Ovary (tissue), 7 donors: ENCODE measurements at regions not wholly inside any gene's neighbourhood (a gene's known extent, or its start where the extent isn't known, plus 50 kb on each side); places are given as distances from the start of the nearest gene placed in this dataset.
"Not testable (repeated sequence)": the region's sequence is repeated elsewhere in the genome, so short reads cannot be mapped to it uniquely, and the experiment has no call there.

Source experiments
- DNase-seq, 5 donors: peaks; one replicate each; pipeline ENCODE4 v3.0.0-alpha.2; 2019 to 2020
- H3K27ac ChIP-seq, 2 donors: fragments of 200-600 bp; one replicate each; pipeline versions ENCODE4 v1.5.1 to v1.8.0; 2019 to 2022
- H3K27me3 ChIP-seq: fragments of 200-600 bp; one replicate; pipeline ENCODE4 v1.8.0; 2022
- H3K36me3 ChIP-seq: fragments of 200-600 bp; sonication (generic); one replicate; pipeline ENCODE4 v1.5.1; 2019
- H3K4me1 ChIP-seq: one replicate; pipeline ENCODE4 v1.8.1; 2013; ENCODE audit warnings: mild to moderate bottlenecking, moderate library complexity; ENCODE audit not compliant: insufficient read depth
- H3K4me3 ChIP-seq: fragments of 200-600 bp; sonication (generic); one replicate; pipeline ENCODE4 v1.5.1; 2017
- H3K9me3 ChIP-seq, 2 donors: fragments of 200-600 bp in 1 of 2; sonication (generic) in 1 of 2; one replicate each; pipeline versions ENCODE4 v1.5.1 to v1.8.1; 2013 to 2019; ENCODE audit warnings: mild to moderate bottlenecking in 1 of 2, moderate library complexity in 1 of 2
- EP300 ChIP-seq: sonication (generic); formaldehyde crosslinking; IDR thresholded peaks from one replicate; pipeline ENCODE4 v1.6.1; 2017; ENCODE audit warnings: antibody characterized with exemption
- POLR2A ChIP-seq: fragments of 450-650 bp; IDR thresholded peaks from one replicate; pipeline ENCODE4 v1.6.1; 2017; ENCODE audit warnings: antibody characterized with exemption, mild to moderate bottlenecking, moderate library complexity
- WGBS, 3 donors: extraction: QIAGEN DNeasy Blood & Tissue Kit in 1 of 3; methylation state at CpG; one replicate each; pipeline versions ENCODE4 v1.1.5 to v1.1.7; 2013 to 2017; 5-methylcytosine and 5-hydroxymethylcytosine counted together
- intact Hi-C, 4 donors: fragments of 100-400 bp; cut with DNase I; formaldehyde crosslinking; loops; one replicate each; pipeline versions ENCODE4 v1.11.0 to v1.15.1; 2022 to 2023
- TF ChIP-seq, protein P1 (sequence below), 3 donors: fragments of 450-650 bp in 2 of 3; fragments of 200-600 bp in 1 of 3; IDR thresholded peaks; one replicate each; pipeline versions ENCODE4 v1.5.1 to v1.8.0; 2016 to 2022; ENCODE audit warnings: antibody characterized with exemption in 3 of 3, mild to moderate bottlenecking in 1 of 3
- donor health status: DM: no; HTN: no; CAD: no; lungs with moderate emphysema.
- donor health status: DM: no; HTN: no; CAD: no.
- donor health status: Bipolar disorder and iron deficiency.
- donor health status: DM: no; HTN: no; CAD: no.
- donor health status: DM: yes; HTN: yes; CAD: no.

GRCh38 chr12:131599190-131600159 is 111.4 kb upstream of the SFSWAP start:
- no peak for DNase-seq

GRCh38 chr12:131600160-131600532 is 110.7 kb upstream of the SFSWAP start:
- H3K4me3 ChIP-seq = no peak overlapping the region
- H3K27me3 ChIP-seq = no peaks in the 10 kb centered on the region
- no peak overlapping the region for H3K27ac ChIP-seq
- DNase-seq = no peak
- H3K4me1 ChIP-seq = no peaks in the 10 kb centered on the region
- WGBS, 3 donors = 57 to 66% (median 60%) methylated on average over 6 of the region's 6 CpGs
- no peaks in the 10 kb centered on the region for H3K36me3 ChIP-seq
- intact Hi-C loops = loop anchor here in 1 of 4 donors (10.0 kb wide), 1 partner anchor 405 kb away; no protein-coding TSS in a partner anchor
- no peaks in the 10 kb centered on the region for H3K9me3 ChIP-seq
- TF ChIP-seq EP300 = no peak

More at GRCh38 chr12:131599190-131600159, 111.4 kb upstream of the SFSWAP start:
- TF ChIP-seq POLR2A = no peak
- Histone ChIP-seq H3K4me1 (no peaks in the 10 kb centered on the region), H3K4me3 (no peak overlapping the region), H3K27me3 (no peaks in the 10 kb centered on the region), H3K27ac (no peak overlapping the region), H3K36me3 (no peaks in the 10 kb centered on the region), H3K9me3 (no peaks in the 10 kb centered on the region)
- WGBS, 3 donors = 79 to 84% (median 81%) methylated on average over 33 of the region's 33 CpGs
- intact Hi-C loops = loop anchor here in 1 of 4 donors (10.0 kb wide), 1 partner anchor 405 kb away; no protein-coding TSS in a partner anchor

GRCh38 chr12:131601499-131601898 is 109.4 kb upstream of the SFSWAP start:
- H3K36me3 ChIP-seq, H3K9me3 ChIP-seq, H3K27ac ChIP-seq, DNase-seq, H3K4me3 ChIP-seq, H3K27me3 ChIP-seq, H3K4me1 ChIP-seq: not testable (repeated sequence)
- intact Hi-C loops = loop anchor here in 1 of 4 donors (10.0 kb wide), 1 partner anchor 403 kb away; no protein-coding TSS in a partner anchor
- 71 to 80% (median 77%) methylated on average over 5 of the region's 5 CpGs for WGBS, 3 donors

- no peak for TF ChIP-seq EP300
- TF ChIP-seq POLR2A = no peak
- TF ChIP-seq, protein P1, sequence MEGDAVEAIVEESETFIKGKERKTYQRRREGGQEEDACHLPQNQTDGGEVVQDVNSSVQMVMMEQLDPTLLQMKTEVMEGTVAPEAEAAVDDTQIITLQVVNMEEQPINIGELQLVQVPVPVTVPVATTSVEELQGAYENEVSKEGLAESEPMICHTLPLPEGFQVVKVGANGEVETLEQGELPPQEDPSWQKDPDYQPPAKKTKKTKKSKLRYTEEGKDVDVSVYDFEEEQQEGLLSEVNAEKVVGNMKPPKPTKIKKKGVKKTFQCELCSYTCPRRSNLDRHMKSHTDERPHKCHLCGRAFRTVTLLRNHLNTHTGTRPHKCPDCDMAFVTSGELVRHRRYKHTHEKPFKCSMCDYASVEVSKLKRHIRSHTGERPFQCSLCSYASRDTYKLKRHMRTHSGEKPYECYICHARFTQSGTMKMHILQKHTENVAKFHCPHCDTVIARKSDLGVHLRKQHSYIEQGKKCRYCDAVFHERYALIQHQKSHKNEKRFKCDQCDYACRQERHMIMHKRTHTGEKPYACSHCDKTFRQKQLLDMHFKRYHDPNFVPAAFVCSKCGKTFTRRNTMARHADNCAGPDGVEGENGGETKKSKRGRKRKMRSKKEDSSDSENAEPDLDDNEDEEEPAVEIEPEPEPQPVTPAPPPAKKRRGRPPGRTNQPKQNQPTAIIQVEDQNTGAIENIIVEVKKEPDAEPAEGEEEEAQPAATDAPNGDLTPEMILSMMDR (IDR thresholded peaks at IDR 0.05) = no peak
- H3K36me3 ChIP-seq = no peaks in the 10 kb centered on the region
- WGBS, 3 donors = 69 to 73% (median 70%) methylated on average over 8 of the region's 8 CpGs
- no peak overlapping the region for H3K27ac ChIP-seq
- H3K4me3 ChIP-seq = no peak overlapping the region
- no peak for DNase-seq
- H3K27me3 ChIP-seq = no peaks in the 10 kb centered on the region
- intact Hi-C loops = loop anchor here in 1 of 4 donors (10.0 kb wide), 1 partner anchor 401 kb away; no protein-coding TSS in a partner anchor
- no peaks in the 10 kb centered on the region for H3K4me1 ChIP-seq
- H3K9me3 ChIP-seq = no peaks in the 10 kb centered on the region
Observed at GRCh38 chr12:131603106-131603938, 107.6 kb upstream of the SFSWAP start.

DNA sequence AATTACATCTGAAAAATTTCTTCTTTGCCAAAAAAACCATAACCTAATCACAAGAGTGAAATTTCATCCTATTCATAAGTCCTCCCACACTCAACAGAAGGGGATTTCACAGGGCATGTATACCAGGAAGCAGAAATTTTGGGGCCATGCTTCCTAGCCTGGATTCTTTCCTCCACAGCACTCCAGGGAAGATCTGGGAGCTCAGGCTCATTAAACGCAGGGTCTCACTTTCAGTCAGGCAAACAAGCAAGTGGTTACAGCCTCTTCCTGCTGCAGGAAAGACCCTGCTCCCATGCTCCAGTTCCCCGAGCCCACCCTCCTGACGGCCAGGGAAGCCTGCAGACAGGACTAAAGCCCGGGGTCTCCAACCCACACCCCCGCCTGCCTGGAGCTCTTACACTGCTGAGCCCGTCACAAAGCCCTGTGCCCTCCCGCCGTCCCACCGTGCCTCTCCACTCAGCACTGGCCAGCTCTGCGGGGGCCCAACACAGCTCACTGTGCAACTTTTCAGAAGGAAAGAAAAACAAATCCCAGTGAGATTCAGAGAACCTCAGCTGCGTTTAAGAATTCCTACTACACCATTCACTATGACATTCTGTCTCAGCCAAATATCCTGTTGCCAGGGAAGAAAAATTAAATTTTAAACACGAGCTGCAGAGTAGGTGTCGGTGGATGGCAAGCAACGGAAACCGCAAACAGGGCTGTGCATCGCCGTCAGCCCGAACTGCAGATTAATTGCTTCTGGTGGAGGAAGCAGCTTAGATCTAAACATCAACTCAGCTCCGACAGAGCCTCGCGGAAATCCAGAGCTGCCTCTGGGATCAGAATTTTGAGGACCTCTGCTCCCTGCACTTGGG is 106.7 kb upstream of the SFSWAP start:
- Histone ChIP-seq H3K36me3 (no peaks in the 10 kb centered on the region), H3K27me3 (no peaks in the 10 kb centered on the region)

More for the DNA sequence above, 106.7 kb upstream of the SFSWAP start:
- Histone ChIP-seq H3K27ac (no peak overlapping the region), H3K4me1 (peaks cover 2% of the 10 kb centered on the region), H3K4me3 (no peak overlapping the region), H3K9me3 (no peaks in the 10 kb centered on the region)
- no peak for DNase-seq
- WGBS, 3 donors = 41 to 55% (median 46%) methylated on average over 21 of the region's 21 CpGs
- intact Hi-C loops = loop anchor here in 1 of 4 donors (10.0 kb wide), 1 partner anchor 401 kb away; no protein-coding TSS in a partner anchor
- TF ChIP-seq POLR2A (no peak), EP300 (no peak)
- TF ChIP-seq, protein P1 (IDR thresholded peaks at IDR 0.05) = no peak
